ENCODE measurements at regions not wholly inside any gene's neighbourhood (a gene's known extent, or its start where the extent isn't known, plus 50 kb on each side); places are given as distances from the start of the nearest gene placed in this dataset.
A peak's percentile ranks its signal among the peaks of the same experiment; 100 is the strongest.
"Not testable (repeated sequence)": the region's sequence is repeated elsewhere in the genome, so short reads cannot be mapped to it uniquely, and the experiment has no call there.

DNA sequence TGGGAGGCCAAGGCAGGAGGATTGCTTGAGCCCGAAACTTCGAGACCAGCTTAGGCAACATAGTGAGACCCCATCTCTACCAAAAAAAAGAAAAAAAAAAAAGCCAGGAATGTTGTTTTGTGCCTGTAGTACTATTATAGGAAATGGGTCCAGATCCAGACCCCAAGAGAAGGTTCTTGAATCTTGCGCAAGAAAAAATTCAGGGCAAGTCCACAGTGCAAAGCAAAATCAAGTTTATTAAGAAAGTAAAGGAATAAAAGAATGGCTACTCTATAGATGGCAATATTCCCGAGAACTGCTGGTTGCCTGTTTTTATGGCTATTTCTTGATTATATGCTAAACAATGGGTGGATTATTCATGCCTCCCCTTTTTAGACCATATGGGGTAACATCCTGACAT lies 51.2 kb upstream of the RDX start:
- no peak for DNase-seq

- no peak for DNase-seq
These were observed 53.0 kb upstream of the RDX start for GRCh38 chr11:110349138-110349996.

GRCh38 chr11:110349997-110350383 lies 53.6 kb upstream of the RDX start:
- DNase-seq = not testable (repeated sequence)

- no peak for DNase-seq
These were observed 58.8 kb upstream of the RDX start for GRCh38 chr11:110355011-110355744.

GRCh38 chr11:110356762-110357671 lies 60.6 kb upstream of the RDX start:
- no peak for DNase-seq

DNA sequence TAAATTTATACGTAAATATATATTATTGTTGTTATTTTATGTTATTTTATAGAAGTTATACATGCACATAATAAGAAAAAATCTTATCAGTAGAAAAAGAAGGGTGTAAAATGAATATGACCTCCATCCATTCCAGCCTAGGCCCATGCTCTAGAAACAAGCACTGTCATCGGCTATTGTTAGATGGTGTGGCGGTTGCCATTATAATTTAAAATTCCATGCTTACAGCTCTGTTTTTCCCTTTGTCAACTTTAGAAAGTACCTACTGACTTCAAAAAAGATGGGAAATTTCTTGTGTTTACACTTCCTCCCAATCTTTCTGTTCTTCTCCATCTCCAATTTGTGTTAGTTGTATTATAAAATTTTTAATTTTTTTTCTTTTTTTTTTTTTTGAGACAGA lies 61.9 kb upstream of the RDX start:
- DNase-seq = no peak

DNA sequence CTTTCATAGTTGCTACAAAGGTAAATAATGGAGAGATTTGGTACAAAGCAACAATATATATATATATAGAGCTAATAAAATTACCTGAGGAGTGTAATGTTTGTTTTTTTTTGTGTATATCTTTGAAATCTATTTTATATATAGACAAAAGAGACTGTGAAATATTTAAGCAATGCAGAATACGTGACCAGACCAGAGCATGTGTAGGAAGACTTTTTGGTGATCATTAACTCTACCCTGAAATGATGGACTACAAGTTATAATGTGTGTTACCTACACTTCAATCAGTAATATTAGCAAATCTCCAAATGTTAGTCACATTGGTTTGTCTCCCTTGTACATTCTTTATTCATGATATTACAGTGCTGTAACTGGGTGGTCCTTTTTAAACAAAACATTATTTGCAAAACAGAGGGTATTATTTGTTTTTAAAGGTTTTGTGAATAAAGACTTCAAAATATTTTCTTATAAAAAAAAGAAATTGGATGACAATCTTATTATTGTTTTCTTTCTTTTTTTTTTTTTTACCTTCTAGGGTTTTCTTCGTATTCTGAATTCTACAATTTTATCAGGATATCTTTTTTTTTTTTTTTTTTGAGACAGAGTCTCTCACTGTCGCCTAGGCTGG lies 64.5 kb upstream of the RDX start:
- not testable (repeated sequence) for DNase-seq

GRCh38 chr11:110362971-110363509 lies 66.6 kb upstream of the RDX start:
- DNase-seq = no peak

- DNase-seq = peak; percentile 54
These were observed 63.5 kb upstream of the FDX1 start for GRCh38 chr11:110366291-110366690.

DNA sequence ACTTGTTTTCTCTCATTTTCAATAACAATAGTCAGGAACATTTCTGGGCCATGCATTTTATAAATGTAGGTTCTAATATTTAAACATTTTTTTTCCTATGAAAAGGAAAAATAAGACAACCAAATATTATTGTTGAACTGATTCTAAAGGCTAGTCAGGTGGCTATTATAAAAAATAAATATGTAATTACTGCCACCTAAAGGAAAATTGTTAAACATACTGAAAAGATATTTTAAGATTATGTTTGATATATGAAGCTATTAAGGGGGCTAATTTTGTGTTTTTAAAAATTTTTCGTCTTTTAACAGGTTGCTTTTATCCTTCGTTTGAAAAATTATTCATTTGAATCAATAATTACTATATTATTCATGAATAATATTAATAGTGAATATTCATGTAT lies 62.2 kb upstream of the FDX1 start:
- no peak for DNase-seq

- no peak for DNase-seq
These were observed 58.7 kb upstream of the FDX1 start for GRCh38 chr11:110371084-110371483.

GRCh38 chr11:110373051-110373702 lies 56.6 kb upstream of the FDX1 start:
- DNase-seq = no peak

GRCh38 chr11:110374921-110375320 lies 54.8 kb upstream of the FDX1 start:
- DNase-seq = no peak

DNA sequence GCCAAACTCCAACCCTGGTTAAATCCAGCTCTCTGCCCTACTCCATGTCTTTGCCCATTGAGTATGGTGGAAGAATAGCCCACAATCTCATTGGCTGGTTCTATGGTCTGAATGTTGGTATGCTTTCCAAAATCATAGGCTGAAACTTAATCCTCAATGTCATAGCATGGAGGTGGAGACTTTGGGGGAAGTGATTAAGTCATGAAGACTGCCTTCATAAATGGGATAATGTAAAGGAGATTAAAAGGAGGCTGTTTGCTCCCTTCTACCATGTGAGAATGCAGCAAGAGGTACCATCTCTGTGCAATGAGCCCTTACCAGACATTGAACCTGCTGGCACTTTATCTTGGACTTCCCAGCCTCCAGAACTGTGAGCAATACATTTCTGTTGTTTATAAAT lies 54.4 kb upstream of the FDX1 start:
- no peak for DNase-seq

GRCh38 chr11:110376021-110376420 lies 53.7 kb upstream of the FDX1 start:
- no peak for DNase-seq

DNA sequence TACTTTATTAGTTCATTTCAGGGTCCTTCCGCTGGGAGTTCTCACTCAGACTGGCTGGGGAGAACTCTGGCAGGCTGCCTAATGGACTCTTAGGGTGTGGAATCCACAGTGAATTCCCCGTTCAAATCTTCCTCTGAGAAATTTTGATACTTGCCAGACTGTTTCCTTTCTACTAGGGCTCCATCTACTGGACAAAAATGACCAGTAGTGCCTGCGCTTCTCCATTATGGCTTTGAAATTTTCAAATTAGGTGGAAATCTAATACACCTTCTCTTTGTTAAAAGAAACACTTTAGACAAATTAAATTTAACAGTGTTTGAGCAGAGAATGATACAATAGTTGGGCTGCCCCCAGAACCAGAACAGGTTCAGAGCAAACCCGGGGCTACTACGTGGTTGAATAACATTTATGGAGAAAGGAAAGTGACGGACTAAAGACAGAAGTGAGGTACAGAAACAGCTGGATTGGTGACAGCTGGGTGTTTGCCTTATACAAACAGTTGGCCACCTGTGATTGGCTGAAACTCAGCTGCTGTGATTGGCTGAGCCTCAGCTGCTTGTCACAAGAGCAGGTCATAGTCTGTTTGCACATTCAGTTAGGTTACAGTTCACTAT lies 52.9 kb upstream of the FDX1 start:
- peak; percentile 70 for DNase-seq

- no peak for DNase-seq
These were observed 52.3 kb upstream of the FDX1 start for GRCh38 chr11:110377434-110377833.

- no peak for DNase-seq
These were observed 50.5 kb upstream of the FDX1 start for GRCh38 chr11:110379261-110379660.

DNA sequence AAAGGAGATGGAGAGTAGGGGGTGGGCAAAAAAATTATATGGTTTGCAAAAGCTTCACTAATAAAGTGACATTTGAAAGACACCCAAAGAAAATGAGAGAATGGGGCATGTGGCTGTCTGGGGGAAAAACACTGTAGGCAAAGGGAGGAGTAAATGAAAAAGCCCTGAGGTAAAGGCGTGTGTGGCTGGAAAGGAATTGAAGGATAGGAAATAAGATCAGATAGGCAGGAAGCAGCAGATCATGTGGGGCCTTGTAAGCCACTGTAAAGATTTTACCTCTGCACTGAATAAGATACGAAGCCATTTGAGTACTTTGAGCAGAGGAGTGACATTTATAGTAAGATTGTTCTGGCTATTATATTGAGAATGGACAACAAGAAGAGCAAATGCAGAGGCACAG lies 49.8 kb upstream of the FDX1 start:
- no peak for DNase-seq
